CD4-positive, alpha-beta T cell treated with Interferon alpha-2 for 1 hour (primary cell): ENCODE measurements at regions not wholly inside any gene's neighbourhood (a gene's known extent, or its start where the extent isn't known, plus 50 kb on each side); places are given as distances from the start of the nearest gene placed in this dataset.

Experiments
- DNase-seq, 2 donors: peaks; one replicate each; pipeline ENCODE4 v3.0.0-alpha.2; 2020 to 2022

DNA sequence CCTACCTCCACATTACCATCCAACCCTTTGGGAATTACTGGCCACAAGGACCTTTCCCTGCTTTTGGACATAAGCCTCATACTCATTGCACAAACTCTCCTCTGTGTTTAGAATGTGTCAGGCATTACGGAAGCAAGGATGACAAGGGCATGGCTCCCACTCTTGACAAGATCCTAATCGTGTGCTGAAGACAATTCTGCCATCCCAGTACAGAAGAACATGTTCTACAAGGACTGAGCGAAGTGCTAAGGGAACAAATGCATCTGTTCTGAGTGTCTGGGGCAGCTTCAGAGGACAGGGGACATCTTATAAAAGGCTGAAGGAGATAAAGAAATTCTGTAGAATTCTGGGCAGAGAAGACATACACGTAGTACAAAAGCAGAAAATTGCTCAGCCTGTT lies 378.5 kb upstream of the CAMK1G start:
- DNase-seq = no peak

DNA sequence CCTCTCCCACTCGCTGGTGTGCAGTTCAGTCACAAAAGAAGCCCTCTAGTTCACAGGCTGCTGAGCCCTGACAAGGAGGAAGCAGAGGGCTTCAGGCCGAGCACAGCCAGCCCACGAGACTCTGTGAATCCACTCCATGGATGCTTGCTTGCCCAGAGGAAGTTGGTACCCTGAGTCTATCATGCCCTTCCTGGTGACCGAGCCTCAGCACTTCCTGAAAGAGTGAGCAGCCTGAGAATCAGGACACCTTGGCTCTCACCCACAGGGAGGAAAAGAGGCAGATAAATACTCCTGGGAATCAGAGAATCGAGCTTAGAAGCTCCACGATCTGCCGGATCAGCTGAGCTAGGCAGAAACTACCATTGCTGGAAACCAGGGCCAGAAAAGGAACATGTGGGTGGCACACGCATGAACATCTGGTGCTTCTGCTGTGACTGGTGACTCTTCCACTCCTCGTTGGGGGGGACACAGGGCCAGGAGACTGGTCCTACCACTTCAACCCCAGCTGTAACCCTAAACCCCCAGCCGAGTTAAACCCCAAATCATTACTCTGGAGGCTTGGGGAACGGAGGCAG lies 376.3 kb upstream of the CAMK1G start:
- no peak for DNase-seq

DNA sequence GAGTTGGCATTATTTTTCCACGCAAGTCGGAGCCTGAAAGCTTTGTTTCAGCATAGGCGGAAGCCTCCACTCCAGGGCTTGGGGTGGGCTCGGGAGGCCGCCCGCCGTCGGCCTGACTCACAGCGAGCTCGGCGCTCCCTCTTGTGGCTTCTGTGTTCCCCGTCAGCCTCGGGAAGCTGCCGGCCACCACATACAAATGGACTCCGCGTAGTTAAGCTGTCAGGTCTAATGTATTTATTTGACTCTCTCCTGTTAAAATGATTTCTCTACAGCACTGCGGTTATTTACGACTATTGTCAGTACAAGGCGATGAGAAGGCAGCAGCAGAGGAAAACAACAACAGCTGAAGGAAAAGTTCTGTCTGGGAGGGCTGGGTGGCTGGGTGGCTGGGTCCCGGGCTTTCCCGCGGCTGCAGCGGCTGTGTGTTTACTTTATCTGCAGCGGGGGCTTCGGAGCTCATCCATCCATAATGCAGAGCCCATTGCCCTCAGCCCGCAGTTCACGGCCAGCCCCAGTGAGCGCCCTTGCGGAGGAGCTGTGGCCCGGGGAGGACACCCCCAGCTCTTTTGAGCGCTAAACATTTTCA lies 375.7 kb upstream of the CAMK1G start:
- no peak for DNase-seq

DNA sequence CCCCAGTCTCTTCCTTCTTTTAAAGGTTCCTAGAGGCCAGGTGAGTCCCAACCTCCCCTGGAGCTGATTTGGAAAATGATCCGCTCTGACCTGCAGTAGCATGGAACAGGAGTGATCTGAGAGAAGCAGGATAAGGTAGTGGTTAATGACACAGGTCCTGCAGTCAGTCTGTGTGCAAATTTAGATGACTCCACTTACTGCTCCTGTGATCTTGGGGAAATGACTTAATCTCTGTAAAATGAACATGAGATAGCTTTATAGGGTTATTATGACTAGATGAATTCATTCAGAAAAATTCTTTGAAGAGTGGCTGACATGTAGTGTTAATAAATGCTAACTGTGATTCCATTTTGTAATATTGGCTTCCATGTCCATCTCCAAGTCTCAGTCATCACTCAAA lies 374.9 kb upstream of the CAMK1G start:
- no peak for DNase-seq

DNA sequence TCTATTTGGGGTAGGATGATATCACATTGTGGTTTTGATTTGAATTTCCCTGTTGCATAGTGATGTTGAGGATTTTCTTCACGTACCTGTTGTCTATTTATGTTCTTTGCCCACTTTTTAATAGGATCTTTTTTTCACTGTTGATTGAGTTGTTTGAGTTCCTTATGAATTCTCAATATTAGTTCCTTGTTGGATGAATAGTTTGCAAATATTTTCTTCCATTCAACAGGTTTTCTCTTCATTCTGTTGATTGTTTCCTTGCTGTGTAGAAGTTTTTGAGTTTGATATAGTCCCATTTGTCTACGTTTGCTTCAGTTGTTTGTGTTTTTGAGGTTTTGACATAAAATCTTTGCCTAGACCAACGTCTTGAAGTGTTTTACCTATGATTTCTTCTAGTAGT lies 369.5 kb upstream of the CAMK1G start:
- DNase-seq = no peak

DNA sequence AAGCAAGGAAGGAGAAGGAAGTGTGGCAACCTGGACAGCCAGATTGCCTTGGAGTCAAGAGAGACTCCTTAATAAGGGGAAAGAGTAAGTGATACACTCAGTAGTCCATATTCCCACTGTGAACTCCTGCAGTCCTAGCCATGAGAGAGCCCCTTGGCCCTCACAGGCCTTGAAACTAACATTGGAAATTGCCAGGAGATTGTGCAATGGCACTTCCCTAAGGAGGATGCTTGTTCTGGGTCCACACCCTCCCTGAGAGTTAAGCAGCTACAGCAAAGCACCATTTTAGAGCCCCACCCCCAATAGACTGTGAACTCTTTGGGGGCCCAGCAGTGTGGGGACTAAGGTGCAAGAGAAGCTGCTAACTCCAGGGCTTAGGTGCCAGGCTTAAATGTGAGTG lies 367.7 kb upstream of the CAMK1G start:
- no peak for DNase-seq

DNA sequence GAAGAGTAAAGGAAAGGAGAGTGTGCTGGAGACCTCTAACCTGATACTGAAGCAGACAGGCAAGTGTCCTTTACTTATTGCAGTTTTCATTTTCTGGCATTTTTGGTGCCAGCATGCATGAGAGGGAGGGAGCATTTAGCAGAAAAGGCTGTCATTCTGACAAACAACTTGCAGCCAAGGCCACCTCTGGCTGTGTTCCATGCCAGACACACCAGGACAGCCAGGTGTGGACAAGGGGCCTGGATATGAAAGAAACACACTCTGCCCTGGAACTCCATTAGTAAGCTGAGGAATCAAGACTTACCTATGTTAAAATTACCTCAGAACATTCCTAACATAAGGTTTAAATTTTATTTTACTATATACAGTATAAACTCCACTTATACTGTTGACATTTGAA lies 365.4 kb upstream of the CAMK1G start:
- no peak for DNase-seq

DNA sequence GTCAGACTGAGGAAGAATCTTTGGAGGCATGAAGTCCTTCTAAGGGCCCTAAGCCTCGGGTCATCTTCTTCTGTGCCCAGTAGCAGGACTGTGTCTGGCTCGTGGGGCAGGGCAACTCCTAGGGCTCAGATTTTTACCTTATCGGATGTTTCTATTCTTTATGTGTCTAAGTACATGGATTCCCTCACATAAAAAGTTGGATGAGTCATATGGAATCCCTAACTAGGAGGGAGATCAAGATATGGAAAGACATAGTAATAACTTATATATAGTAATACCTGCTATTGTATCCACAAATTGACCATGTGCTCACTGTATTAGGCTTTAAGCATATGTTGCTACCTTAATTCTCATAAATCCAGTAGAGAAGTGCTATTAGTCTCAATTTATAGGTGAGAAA lies 364.5 kb upstream of the CAMK1G start:
- DNase-seq = no peak

DNA sequence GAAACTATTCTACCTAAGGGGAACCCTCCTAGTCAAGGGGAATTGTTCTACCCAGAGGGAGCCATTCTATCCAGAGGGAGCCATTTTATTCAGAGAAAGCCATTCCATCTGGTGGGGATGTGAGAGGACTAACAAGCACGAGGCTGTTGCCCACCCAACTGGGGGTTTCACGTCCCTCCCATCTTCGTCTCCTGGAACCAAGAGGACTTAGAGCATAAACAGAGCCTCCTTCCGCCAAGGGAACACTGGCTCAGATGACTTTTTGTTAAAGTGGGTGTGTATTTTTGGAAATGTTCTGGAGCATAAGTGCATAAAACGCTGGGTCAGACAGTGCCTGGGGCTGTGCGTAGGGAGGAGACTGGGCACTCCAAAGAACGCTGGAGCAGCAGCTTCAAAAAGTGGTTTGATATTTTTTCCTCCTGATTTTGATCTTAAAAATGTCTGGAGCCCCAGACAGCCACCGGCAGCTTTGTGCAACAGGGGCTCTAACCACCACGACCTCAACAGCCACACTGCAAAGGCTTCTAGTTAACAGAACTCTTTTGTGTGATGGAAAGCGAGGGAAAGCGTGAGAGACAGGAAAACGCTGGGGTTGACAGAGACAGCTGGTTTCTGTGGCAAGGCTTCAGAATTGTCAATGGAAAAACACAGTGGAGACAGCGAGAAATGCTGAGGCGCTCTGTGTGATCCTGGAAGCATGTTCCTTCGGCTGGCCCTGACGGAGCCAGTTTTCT lies 363.6 kb upstream of the CAMK1G start:
- DNase-seq = no peak

DNA sequence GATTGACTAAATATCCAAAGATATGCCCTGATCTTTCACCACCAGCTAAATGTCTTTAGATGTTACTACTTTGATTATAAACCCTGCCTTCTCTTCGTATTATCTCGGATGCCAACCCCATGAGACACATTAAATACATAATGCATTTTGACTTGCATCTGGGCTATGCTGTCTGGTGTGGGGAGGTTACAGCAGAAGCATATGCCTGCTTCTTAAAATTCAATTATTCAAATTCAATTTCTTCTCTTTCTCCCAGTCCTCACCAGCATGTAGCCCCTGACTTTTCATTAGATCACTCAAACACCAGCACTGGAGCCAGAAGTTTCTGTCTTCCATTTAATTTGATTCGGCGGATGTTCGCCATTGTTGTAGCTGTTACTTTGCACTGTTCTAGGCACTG lies 360.7 kb upstream of the CAMK1G start:
- no peak for DNase-seq

DNA sequence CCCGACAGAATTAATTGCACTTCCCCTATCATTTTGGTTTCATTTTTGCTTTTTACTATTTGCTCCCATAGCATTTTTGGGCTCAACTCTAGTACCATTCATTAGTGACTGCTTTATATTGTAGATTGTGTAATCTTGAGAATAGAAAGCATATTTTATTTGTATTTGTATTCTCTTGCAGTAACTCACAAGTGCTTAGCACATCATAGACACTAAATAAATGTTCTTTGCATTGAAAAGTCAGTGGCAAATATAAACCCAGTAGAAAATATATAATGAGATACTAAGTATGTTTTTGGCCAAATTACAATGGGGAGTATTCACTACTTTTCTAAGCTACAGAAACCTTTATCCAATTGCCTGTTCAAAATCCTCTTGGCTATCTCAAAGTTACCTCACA lies 359.7 kb upstream of the CAMK1G start:
- no peak for DNase-seq

DNA sequence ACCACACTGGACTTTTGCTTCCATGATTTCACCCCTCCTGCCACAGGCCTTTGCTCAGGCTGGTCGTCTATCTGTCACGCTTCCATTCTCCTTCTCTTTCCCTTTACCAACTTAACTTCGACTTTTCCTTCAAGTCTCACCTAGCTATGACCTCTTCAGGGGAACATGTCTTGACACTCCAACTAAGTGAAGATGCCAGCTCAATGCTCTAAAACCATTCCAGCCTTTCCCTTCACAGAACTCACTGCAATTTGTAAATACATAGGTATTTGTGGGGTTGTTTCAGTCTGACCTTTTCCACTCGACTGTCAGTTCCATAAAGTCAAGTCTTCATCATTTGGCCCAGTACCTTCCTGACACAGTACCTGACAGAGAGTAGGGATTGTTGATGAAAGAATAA lies 358.6 kb upstream of the CAMK1G start:
- DNase-seq = no peak

DNA sequence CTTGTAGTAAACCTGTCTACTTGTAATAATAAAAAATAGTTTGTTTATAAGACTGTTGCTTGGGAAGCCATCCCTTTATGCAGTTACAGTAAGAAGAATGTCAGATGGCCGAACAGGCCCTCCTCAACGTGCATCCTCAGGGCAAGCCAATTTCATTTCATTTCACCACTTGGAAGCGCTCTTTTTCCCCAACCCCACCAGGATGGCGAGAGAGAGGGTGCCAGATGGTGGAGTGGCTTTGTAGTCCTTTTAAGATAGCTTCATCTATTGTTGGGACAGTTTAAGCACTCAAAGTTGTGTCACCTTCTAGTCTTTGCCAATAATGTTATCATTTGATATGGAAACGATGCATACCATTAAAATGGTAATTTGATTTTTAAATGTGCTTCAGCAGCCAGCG lies 356.3 kb upstream of the CAMK1G start:
- no peak for DNase-seq

DNA sequence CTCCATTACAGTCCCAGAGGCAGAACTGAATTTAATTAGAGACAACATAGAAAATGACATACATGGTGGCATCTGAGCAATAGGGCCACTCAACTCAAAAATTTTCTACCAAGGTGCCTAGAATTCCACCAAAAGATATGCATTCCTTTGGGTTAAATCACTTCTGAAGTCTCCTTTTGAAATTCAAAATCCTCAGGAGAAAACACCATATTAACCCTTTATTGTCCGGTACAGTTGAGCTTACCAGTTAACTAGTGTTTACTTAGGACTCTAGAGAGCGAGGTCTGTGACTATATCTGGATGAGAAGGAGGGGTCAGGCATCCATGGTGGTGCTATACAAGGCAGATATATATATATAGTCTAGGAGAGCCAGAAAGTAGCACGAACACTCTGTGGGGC lies 355.6 kb upstream of the CAMK1G start:
- DNase-seq = no peak

DNA sequence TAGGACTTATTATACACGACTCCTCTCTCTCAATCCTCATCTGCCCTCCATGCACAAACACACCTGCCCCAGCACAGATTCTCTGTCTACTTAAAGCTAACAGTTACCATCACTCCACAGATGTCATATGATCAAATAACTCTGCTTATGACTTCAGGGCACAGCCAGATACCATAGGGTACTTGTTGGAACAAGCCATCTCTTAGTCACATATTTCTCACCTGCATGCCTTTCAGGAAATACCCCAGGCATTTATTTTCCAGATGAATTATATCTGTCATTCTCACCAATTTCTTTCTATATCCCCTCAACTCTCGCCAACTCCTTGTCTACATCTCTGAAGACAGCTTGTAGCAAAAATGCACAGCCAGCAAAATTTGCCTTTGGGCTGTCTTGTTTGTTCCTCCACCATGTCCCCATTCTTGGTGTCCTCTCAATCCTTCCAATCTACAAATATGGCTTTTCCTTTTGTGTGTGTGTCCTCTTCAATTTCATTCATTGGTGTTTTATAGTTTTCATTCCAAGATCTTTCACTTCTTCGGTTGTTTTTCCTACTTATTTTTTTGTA lies 353.9 kb upstream of the CAMK1G start:
- no peak for DNase-seq

DNA sequence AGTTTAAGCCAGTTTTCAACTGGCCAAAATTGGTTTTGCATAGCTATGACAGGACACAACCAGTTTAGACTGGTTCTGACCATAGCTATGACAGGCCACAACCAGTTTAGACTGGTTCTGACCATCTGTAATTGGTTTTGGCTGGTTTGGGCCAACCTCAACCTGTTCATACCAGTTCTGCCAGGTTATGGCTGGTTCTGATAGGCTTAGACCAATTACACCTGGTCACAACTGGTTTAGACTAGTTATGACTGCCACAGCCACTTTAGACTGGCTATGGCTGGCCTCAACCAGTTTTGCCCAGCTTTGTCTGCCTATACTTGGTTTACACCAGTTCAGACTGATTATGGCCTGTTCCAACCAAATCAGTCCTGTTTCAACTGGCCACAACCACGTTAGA lies 353.2 kb upstream of the CAMK1G start:
- no peak for DNase-seq

DNA sequence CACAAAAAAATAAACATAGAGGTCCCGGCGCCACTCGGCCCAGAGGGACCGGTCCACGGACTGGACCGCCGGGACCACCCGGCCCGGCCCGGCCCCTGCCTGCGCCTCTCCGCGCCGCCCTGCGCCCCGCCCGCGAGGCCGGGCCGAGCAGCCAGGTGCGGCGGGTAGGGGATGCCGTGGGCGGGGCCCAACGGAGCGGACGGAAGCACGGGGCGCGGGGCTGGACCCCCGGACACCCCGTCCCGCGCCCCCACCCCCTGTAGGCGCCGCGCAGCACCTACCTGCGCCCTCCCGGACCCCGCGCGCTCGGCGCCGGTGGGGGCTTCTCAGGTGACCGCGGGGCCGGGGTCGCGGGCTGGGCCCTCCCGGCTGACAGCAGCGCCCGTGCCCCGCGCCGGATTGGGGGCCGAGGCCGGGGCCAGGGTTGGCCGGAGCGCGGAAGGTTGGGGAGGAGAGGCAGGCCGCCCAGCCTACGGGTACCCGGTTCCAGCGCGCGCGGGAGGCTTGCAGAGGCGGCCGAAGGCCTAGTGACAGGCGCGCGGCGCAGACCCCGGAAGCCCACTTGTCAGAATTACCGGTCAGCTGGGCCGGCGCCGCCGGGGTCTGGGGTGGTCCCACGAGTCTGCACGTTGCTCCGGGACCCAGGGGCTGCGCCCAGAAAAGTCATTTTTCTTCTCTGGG lies 351.9 kb upstream of the CAMK1G start:
- DNase-seq = no peak

DNA sequence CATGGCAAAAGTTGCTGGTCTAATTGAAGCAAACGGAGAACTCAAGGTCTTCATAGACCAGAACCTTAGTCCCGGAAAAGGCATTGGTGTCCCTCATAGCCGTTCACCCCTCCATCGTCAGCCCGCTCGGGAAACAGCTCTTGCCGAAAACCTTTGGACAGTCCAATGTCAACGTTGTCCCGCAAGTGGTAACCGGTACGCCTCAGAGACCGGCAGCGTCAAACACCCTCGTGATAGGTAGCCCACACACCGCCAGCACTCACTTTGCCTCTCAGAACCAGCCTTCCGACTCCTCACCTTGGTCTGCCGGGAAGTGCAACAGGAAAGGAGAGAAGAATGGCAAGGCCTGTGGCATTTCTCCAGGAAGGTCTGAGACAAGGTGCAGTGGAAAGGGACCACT lies 351.3 kb upstream of the CAMK1G start:
- no peak for DNase-seq

DNA sequence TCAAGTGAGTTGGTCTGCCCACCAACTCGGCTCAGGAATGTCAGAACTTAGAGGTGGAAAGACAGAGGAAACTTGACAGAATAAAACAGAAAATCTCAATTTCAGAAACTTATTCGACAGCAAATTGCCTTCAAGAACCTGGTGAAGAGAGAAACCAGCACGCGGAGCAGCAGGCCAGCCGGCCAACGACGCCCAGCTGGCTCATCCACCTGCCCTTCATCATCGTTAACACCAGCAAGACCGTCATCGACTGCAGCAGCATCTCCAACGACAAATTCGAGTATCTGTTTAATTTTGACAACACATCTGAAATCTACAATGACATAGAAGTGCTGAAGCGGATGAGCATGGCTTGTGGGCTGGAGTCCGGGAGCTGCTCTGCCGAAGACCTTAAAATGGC lies 350.8 kb upstream of the CAMK1G start:
- DNase-seq = no peak

DNA sequence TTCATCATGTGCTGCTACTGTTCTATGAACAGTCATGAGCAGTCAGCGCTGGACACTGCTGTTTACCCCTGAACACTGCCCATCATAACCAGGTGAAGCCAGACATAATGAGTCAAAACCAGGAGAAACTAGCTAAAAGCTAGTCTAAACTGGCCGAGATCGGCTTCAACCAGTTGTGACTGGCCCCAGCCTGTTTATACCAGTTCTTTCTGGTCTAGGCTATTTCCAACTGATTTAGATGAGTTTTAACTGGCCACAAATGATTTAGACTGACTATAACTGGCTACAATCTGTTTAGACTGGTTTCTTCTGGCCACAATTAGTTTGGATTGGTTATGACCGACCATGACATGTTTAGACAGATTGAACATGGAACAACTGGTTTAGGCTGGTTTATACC lies 348.3 kb upstream of the CAMK1G start:
- DNase-seq = no peak

DNA sequence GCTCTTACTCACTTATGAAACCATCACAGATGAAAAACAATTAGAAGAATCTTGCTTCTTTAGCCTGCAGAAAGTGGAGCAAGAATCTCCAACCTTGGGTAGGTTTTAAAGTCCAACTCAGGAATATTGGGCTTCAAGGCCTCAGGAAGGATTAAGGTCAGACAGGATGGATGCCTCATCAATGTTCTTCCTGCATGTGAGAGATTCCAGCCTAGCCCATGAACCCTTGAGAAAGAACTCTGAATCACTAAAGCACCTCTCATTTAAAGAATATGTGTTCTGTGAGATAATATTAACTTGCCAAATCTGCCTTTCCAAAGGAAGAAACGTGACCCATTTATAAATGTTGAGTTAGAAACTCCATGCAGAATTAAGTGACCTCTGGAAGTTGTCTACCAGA lies 345.2 kb upstream of the CAMK1G start:
- DNase-seq = no peak

DNA sequence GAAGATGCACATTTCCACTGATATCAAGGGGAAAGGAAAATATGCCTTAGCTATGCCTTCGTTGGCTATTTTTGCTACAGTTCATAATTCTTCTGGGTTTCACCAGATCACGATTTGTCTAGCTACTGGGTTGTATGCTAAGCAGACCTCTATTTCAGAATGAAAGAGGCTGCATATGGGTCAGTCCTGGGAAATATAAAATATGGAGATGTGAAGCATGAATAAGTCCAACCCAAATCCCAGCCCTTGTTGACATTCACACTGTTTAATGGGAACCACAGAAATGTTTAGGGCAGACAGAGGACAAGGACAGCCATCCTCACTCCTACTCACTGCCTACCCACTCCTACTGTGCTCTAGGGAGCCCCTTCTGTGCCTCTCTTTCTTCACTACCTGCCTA lies 343.2 kb upstream of the CAMK1G start:
- no peak for DNase-seq

DNA sequence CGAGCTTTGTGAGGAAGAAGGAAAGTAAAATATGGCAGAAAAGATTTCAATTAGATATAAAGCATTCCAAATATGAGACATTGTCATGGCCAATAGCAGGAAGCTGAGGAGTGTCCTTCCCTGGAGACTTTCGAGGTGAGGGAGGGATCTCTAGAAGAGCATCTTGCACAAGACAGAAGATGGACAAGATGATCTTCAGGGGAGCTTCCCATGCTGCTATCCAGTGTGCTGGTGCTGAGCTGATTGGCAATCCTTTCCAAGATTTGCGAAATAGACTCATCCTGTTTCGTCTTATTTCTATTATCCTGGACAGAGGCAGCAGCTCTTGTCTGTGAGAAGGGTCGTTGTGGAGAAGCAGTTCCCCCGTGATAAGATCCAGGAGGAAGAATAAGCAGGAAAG lies 342.0 kb upstream of the CAMK1G start:
- no peak for DNase-seq
